Activated CD4-positive, alpha-beta T cell treated with anti-CD3 and anti-CD28 coated beads, Interleukin-2, Interleukin-6, amounts not matched to agents 100 ng/mL and 50 ng/mL, durations not matched to agents 16 hours and 8 hours (primary cell): ENCODE measurements at regions not wholly inside any gene's neighbourhood (a gene's known extent, or its start where the extent isn't known, plus 50 kb on each side); places are given as distances from the start of the nearest gene placed in this dataset.

ENCODE experiments used
- DNase-seq: peaks from one replicate; pipeline ENCODE4 v3.0.0-alpha.2; 2020

GRCh38 chr14:84523746-84524145 lies 1006.2 kb upstream of the FLRT2 start:
- no peak for DNase-seq

- DNase-seq = no peak
These were observed 1002.2 kb upstream of the FLRT2 start for GRCh38 chr14:84527706-84528105.

GRCh38 chr14:84532016-84532415 lies 997.9 kb upstream of the FLRT2 start:
- no peak for DNase-seq

- DNase-seq = no peak
These were observed 996.7 kb upstream of the FLRT2 start for GRCh38 chr14:84533181-84533725.

GRCh38 chr14:84533791-84534190 lies 996.2 kb upstream of the FLRT2 start:
- DNase-seq = no peak

GRCh38 chr14:84535484-84535883 lies 994.5 kb upstream of the FLRT2 start:
- DNase-seq = no peak

GRCh38 chr14:84535976-84536375 lies 994.0 kb upstream of the FLRT2 start:
- no peak for DNase-seq

GRCh38 chr14:84541018-84541417 lies 988.9 kb upstream of the FLRT2 start:
- DNase-seq = no peak

GRCh38 chr14:84543859-84544258 lies 986.1 kb upstream of the FLRT2 start:
- no peak for DNase-seq

GRCh38 chr14:84544486-84545131 lies 985.3 kb upstream of the FLRT2 start:
- DNase-seq = no peak

GRCh38 chr14:84546236-84546635 lies 983.7 kb upstream of the FLRT2 start:
- no peak for DNase-seq

GRCh38 chr14:84554136-84554535 lies 975.8 kb upstream of the FLRT2 start:
- no peak for DNase-seq

GRCh38 chr14:84555493-84555892 lies 974.5 kb upstream of the FLRT2 start:
- DNase-seq = no peak

- no peak for DNase-seq
These were observed 963.8 kb upstream of the FLRT2 start for GRCh38 chr14:84566109-84566508.

- DNase-seq = no peak
These were observed 954.3 kb upstream of the FLRT2 start for GRCh38 chr14:84575681-84576080.

GRCh38 chr14:84579292-84579691 lies 950.7 kb upstream of the FLRT2 start:
- DNase-seq = no peak

- DNase-seq = no peak
These were observed 948.9 kb upstream of the FLRT2 start for GRCh38 chr14:84581041-84581440.

GRCh38 chr14:84584511-84584910 lies 945.4 kb upstream of the FLRT2 start:
- DNase-seq = no peak

GRCh38 chr14:84591827-84592445 lies 938.0 kb upstream of the FLRT2 start:
- DNase-seq = no peak

- no peak for DNase-seq
These were observed 937.2 kb upstream of the FLRT2 start for GRCh38 chr14:84592770-84593169.

- no peak for DNase-seq
These were observed 919.9 kb upstream of the FLRT2 start for GRCh38 chr14:84610086-84610485.

- no peak for DNase-seq
These were observed 907.6 kb upstream of the FLRT2 start for GRCh38 chr14:84622357-84622756.

- no peak for DNase-seq
These were observed 886.5 kb upstream of the FLRT2 start for GRCh38 chr14:84643446-84643845.

GRCh38 chr14:84646786-84647500 lies 883.0 kb upstream of the FLRT2 start:
- DNase-seq = no peak
